DOHH2 (cell line): ENCODE measurements at regions not wholly inside any gene's neighbourhood (a gene's known extent, or its start where the extent isn't known, plus 50 kb on each side); places are given as distances from the start of the nearest gene placed in this dataset.

ENCODE experiments used
- CTCF ChIP-seq: fragments of 200-600 bp; sonication (generic); IDR thresholded peaks from one replicate; pipeline ENCODE4 v1.5.1; 2014; ENCODE audit warnings: antibody characterized with exemption, mild to moderate bottlenecking, low read depth, low read length; ENCODE audit not compliant: poor library complexity, severe bottlenecking
- EZH2phosphoT487 ChIP-seq: fragments of 200-600 bp; sonication (generic); IDR thresholded peaks from 2 replicates; pipeline ENCODE4 v1.6.1; 2017; ENCODE audit warnings: borderline replicate concordance, mild to moderate bottlenecking, antibody characterized with exemption, low read length, moderate library complexity, mixed read lengths

- no peak for TF ChIP-seq CTCF
- no peak for TF ChIP-seq EZH2phosphoT487
These were observed 357.8 kb downstream of the TBL1XR1 start for GRCh38 chr3:176839466-176839865.
